ENCODE measurements at regions not wholly inside any gene's neighbourhood (a gene's known extent, or its start where the extent isn't known, plus 50 kb on each side); places are given as distances from the start of the nearest gene placed in this dataset.

DNA sequence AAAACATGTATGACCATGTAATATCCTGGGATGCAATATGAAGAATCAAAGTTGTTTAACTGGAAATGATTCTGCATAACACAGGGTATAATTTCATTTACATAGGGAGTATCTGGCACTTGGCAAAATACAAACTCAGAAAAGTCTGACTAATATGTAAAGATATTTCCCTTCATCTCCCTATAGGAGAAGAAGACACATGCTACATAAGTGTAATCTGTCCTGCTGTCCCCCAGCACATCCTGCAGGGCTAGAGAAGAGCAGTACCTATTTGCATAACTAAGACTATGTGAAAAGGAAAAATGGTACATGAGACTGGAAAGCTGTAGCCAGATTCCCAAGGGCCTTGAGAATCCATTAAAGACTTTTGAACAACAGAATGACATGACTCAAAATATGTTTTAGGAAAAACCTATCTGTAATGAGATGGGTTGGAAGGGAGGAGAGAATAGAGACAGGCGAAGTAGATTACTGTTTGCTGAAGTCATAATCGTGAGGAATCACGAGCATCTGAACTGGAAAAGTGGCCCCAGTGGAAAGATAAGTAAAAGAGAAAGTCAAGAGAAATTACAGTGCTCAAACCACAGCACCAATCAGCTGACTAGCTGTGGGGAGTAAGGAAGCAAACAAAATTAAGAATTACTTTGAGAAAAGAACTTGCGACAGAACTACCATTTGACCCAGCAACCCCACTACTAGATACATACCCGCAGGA is 155.1 kb upstream of the HMGA2 start:
- Histone ChIP-seq H3K4me1 (ENCODE audit: insufficient read depth, low read length) (peaks cover 48% of the 10 kb centered on the region), H4K20me1 (ENCODE audit: low read length) (no peaks in the 10 kb centered on the region), H3K4me3 (ENCODE audit: low read length) (no peak overlapping the region), H3K79me2 (ENCODE audit: low read length) (no peaks in the 10 kb centered on the region), H3K9me2 (replicated peaks; ENCODE audit: low read length) (no peaks in the 10 kb centered on the region), H3F3A (ENCODE audit: low read length, unreplicated experiment) (no peaks in the 10 kb centered on the region), H3K27me3 (ENCODE audit: low read length) (no peaks in the 10 kb centered on the region), H3K9ac (ENCODE audit: low read length) (peak overlapping the region; percentile 19; the same call in 1 of the 2 replicates), H3K9me3 (ENCODE audit: low read length) (no peaks in the 10 kb centered on the region), H3K4me2 (ENCODE audit: low read length) (0 out of 2 replicates have a peak overlapping the region, but pooled peaks have one; percentile 3), H3K36me3 (ENCODE audit: low read depth, low read length) (no peaks in the 10 kb centered on the region), H2AFZ (ENCODE audit: low read length) (no peak overlapping the region), H3K27ac (ENCODE audit: low read length) (peak overlapping the region; percentile 51)
- intact Hi-C loops (cut with micrococcal nuclease), result no loop called here
- CTCF ChIA-PET, result no interaction called here
- POLR2A ChIA-PET (ENCODE audit: unreplicated experiment), result no interaction called here
- ATAC-seq (peak; percentile 70), DNase-seq (peak; percentile 66)
- TSS peak; percentile 60 for BruUV-seq (replicated peaks)
- TF ChIP-seq, protein P1, sequence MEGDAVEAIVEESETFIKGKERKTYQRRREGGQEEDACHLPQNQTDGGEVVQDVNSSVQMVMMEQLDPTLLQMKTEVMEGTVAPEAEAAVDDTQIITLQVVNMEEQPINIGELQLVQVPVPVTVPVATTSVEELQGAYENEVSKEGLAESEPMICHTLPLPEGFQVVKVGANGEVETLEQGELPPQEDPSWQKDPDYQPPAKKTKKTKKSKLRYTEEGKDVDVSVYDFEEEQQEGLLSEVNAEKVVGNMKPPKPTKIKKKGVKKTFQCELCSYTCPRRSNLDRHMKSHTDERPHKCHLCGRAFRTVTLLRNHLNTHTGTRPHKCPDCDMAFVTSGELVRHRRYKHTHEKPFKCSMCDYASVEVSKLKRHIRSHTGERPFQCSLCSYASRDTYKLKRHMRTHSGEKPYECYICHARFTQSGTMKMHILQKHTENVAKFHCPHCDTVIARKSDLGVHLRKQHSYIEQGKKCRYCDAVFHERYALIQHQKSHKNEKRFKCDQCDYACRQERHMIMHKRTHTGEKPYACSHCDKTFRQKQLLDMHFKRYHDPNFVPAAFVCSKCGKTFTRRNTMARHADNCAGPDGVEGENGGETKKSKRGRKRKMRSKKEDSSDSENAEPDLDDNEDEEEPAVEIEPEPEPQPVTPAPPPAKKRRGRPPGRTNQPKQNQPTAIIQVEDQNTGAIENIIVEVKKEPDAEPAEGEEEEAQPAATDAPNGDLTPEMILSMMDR (conservative IDR thresholded peaks at IDR 0.05; ENCODE audit: low read depth, low read length), result no peak
- no peak for TF ChIP-seq EZH2 (IDR thresholded peaks at IDR 0.05; ENCODE audit: low read length, unreplicated experiment)
- no peak for TF ChIP-seq EZH2phosphoT487 (IDR thresholded peaks at IDR 0.05; ENCODE audit: borderline replicate concordance, low read length)

DNA sequence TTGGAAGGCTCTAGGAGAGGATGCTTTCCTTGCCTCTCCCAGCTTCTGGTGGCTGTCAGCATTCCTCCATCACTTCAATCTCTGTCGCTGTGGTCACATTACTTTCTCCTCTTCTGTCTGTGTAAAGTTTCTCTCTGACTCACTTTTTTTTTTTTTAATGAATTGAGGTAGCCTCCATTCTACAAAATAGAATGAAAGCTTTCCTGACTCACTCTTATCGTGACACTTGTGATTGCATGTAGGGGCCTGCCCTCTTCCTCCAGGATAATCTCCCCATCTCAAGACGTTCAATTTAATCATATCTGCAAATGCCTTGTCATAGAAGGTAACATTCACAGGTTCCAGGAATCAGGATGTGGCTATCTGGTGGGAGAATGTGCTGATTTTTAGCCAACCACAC is 153.5 kb upstream of the HMGA2 start:
- CTCF ChIA-PET, result no interaction called here
- Histone ChIP-seq H3K9me3 (ENCODE audit: low read length) (no peaks in the 10 kb centered on the region), H3K4me2 (ENCODE audit: low read length) (no peak overlapping the region), H3K4me3 (ENCODE audit: low read length) (no peak overlapping the region), H3K27me3 (ENCODE audit: low read length) (no peaks in the 10 kb centered on the region), H3K79me2 (ENCODE audit: low read length) (no peaks in the 10 kb centered on the region), H3K36me3 (ENCODE audit: low read depth, low read length) (no peaks in the 10 kb centered on the region), H3K27ac (ENCODE audit: low read length) (peak overlapping the region; percentile 82), H3K4me1 (ENCODE audit: insufficient read depth, low read length) (peaks cover 53% of the 10 kb centered on the region), H3F3A (ENCODE audit: low read length, unreplicated experiment) (no peaks in the 10 kb centered on the region), H2AFZ (ENCODE audit: low read length) (peak overlapping the region; percentile 31), H3K9ac (ENCODE audit: low read length) (peak overlapping the region; percentile 52), H3K9me2 (replicated peaks; ENCODE audit: low read length) (no peaks in the 10 kb centered on the region), H4K20me1 (ENCODE audit: low read length) (no peaks in the 10 kb centered on the region)
- intact Hi-C loops (cut with micrococcal nuclease), result no loop called here
- ATAC-seq (peak; percentile 9; the same call in 1 of the 2 replicates), DNase-seq (peak; percentile 69)
- TF ChIP-seq, protein P1 (conservative IDR thresholded peaks at IDR 0.05; ENCODE audit: low read depth, low read length), result no peak
- no peak for TF ChIP-seq EZH2 (IDR thresholded peaks at IDR 0.05; ENCODE audit: low read length, unreplicated experiment)
- TF ChIP-seq EZH2phosphoT487 (IDR thresholded peaks at IDR 0.05; ENCODE audit: borderline replicate concordance, low read length), result no peak
- no TSS peak for BruUV-seq (replicated peaks)
- POLR2A ChIA-PET (ENCODE audit: unreplicated experiment), result no interaction called here

DNA sequence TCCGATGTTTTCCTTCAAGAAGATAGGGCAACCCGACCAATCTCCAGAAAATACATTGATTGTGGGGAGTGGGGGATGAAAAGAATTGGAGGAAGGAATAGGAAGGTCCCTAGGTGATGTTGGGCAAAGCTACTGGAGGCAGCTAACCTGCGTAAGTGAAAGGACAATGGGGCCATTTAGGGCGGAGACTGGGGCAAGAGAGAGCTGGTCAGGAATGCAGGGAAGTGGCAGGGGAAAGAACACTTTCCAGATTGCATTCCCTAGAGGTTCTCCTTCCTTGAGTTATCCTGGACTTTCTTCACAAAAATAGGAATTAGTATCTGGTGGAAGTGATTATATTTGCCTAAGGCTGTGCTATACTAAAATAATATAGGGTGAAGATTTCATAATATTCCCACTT is 151.8 kb upstream of the HMGA2 start:
- CTCF ChIA-PET, result interaction anchor here (0.8 kb wide), 1 partner anchor 366 kb away, joined by 3 read pairs; no protein-coding TSS in a partner anchor
- TF ChIP-seq EZH2phosphoT487 (IDR thresholded peaks at IDR 0.05; ENCODE audit: borderline replicate concordance, low read length) (no peak), EZH2 (IDR thresholded peaks at IDR 0.05; ENCODE audit: low read length, unreplicated experiment) (no peak)
- TF ChIP-seq, protein P1 (conservative IDR thresholded peaks at IDR 0.05; ENCODE audit: low read depth, low read length), result no peak
- DNase-seq, result no peak
- H3F3A ChIP-seq (ENCODE audit: low read length, unreplicated experiment), result no peaks in the 10 kb centered on the region
- H3K9me3 ChIP-seq (ENCODE audit: low read length), result no peaks in the 10 kb centered on the region
- H4K20me1 ChIP-seq (ENCODE audit: low read length), result no peaks in the 10 kb centered on the region
- BruUV-seq (replicated peaks), result no TSS peak
- H3K27me3 ChIP-seq (ENCODE audit: low read length), result no peaks in the 10 kb centered on the region
- H3K4me1 ChIP-seq (ENCODE audit: insufficient read depth, low read length), result peaks cover 53% of the 10 kb centered on the region
- H3K4me3 ChIP-seq (ENCODE audit: low read length), result no peak overlapping the region
- intact Hi-C loops (cut with micrococcal nuclease), result loop anchor here (2.0 kb wide), 1 partner anchor 360 kb away; no protein-coding TSS in a partner anchor
- H3K4me2 ChIP-seq (ENCODE audit: low read length), result no peak overlapping the region
- H3K9me2 ChIP-seq (replicated peaks; ENCODE audit: low read length), result no peaks in the 10 kb centered on the region
- H2AFZ ChIP-seq (ENCODE audit: low read length), result no peak overlapping the region
- POLR2A ChIA-PET (ENCODE audit: unreplicated experiment), result interaction anchor here (0.5 kb wide), 1 partner anchor 29 kb away, joined by 3 read pairs; no protein-coding TSS in a partner anchor
- peak overlapping the region; percentile 71 for H3K27ac ChIP-seq (ENCODE audit: low read length)
- peak overlapping the region; percentile 61 for H3K9ac ChIP-seq (ENCODE audit: low read length)
- no peaks in the 10 kb centered on the region for H3K79me2 ChIP-seq (ENCODE audit: low read length)
- no peak for ATAC-seq
- no peaks in the 10 kb centered on the region for H3K36me3 ChIP-seq (ENCODE audit: low read depth, low read length)
